HT1080 (cell line): ENCODE measurements at regions not wholly inside any gene's neighbourhood (a gene's known extent, or its start where the extent isn't known, plus 50 kb on each side); places are given as distances from the start of the nearest gene placed in this dataset. TPM values are rescaled to one million over a fixed set of nuclear protein-coding genes. Genes with fewer than 3 reads are reported as not detected.
"Not testable (repeated sequence)": the region's sequence is repeated elsewhere in the genome, so short reads cannot be mapped to it uniquely, and the experiment has no call there.

Source experiments
- DNase-seq: peaks from one replicate; pipeline ENCODE4 v3.0.0-alpha.2; 2015; ENCODE audit warnings: low read depth
- small RNA-seq: library from RNA; depleted of rRNA; stranded (forward); fragments of <200 nt; gene quantifications from one replicate; pipeline ENCODE3, GENCODE V24; 2014

GRCh38 chr12:33825986-33826602 lies 196.2 kb upstream of the ALG10 start:
- peak; percentile 15 for DNase-seq

GRCh38 chr12:33828326-33828725 lies 194.0 kb upstream of the ALG10 start:
- DNase-seq, result peak; percentile 74

- peak; percentile 11 for DNase-seq
Measured at GRCh38 chr12:33830070-33830469, 192.2 kb upstream of the ALG10 start.

GRCh38 chr12:33832900-33833299 lies 189.4 kb upstream of the ALG10 start:
- no peak for DNase-seq

- no peak for DNase-seq
Measured at GRCh38 chr12:33834672-33835071, 187.6 kb upstream of the ALG10 start.

GRCh38 chr12:33876618-33877017 lies 145.7 kb upstream of the ALG10 start:
- DNase-seq, result no peak

GRCh38 chr12:33892425-33892824 lies 129.9 kb upstream of the ALG10 start:
- no peak for DNase-seq

- not testable (repeated sequence) for DNase-seq
Measured at GRCh38 chr12:33920460-33920859, 101.8 kb upstream of the ALG10 start.

GRCh38 chr12:33926095-33926494 lies 96.2 kb upstream of the ALG10 start:
- DNase-seq, result no peak

GRCh38 chr12:33937669-33938068 lies 84.6 kb upstream of the ALG10 start:
- not testable (repeated sequence) for DNase-seq

- DNase-seq, result no peak
Measured at GRCh38 chr12:33942172-33942571, 80.1 kb upstream of the ALG10 start.

GRCh38 chr12:33944703-33945437 lies 77.4 kb upstream of the ALG10 start:
- DNase-seq, result no peak

- DNase-seq, result no peak
Measured at GRCh38 chr12:33945438-33945784, 76.9 kb upstream of the ALG10 start.

- not testable (repeated sequence) for DNase-seq
Measured at GRCh38 chr12:33966219-33966618, 56.1 kb upstream of the ALG10 start.

- DNase-seq, result no peak
Measured at GRCh38 chr12:33967760-33968159, 54.5 kb upstream of the ALG10 start.

Small RNA genes lying in the stretch of these regions (small RNA-seq; reads per million reads assigned to genes)
- not detected for gene RNU6-400P
- gene RNU6-472P, result not detected
